HFF-Myc (cell line): ENCODE measurements at regions not wholly inside any gene's neighbourhood (a gene's known extent, or its start where the extent isn't known, plus 50 kb on each side); places are given as distances from the start of the nearest gene placed in this dataset.

Source experiments
- DNase-seq: peaks from one replicate; pipeline ENCODE4 v3.0.0-alpha.2; 2011; ENCODE audit warnings: low read depth; ENCODE audit errors: extremely low read depth
- H3K4me3 ChIP-seq: replicated peaks from 2 replicates; pipeline ENCODE4 v1.5.1; 2011; ENCODE audit warnings: low read depth, mild to moderate bottlenecking, control low read depth, low read length
- CTCF ChIP-seq: IDR thresholded peaks from 2 replicates; pipeline ENCODE4 v1.5.1; 2012; ENCODE audit warnings: mild to moderate bottlenecking, low read depth, low read length, control low read depth; ENCODE audit errors: missing control alignments

GRCh38 chr6:23478312-23478711 lies 647.7 kb upstream of the NRSN1 start:
- no peak overlapping the region for H3K4me3 ChIP-seq
- TF ChIP-seq CTCF = no peak
- no peak for DNase-seq

- no peak for TF ChIP-seq CTCF
- no peak for DNase-seq
- H3K4me3 ChIP-seq = no peak overlapping the region
These were observed 642.1 kb upstream of the NRSN1 start for GRCh38 chr6:23483896-23484295.

- no peak overlapping the region for H3K4me3 ChIP-seq
- no peak for TF ChIP-seq CTCF
- DNase-seq = no peak
These were observed 631.6 kb upstream of the NRSN1 start for GRCh38 chr6:23494367-23494766.

GRCh38 chr6:23498013-23498412 lies 628.0 kb upstream of the NRSN1 start:
- no peak for DNase-seq
- H3K4me3 ChIP-seq = no peak overlapping the region
- no peak for TF ChIP-seq CTCF

- TF ChIP-seq CTCF = no peak
- no peak overlapping the region for H3K4me3 ChIP-seq
- DNase-seq = no peak
These were observed 626.5 kb upstream of the NRSN1 start for GRCh38 chr6:23499549-23499948.

GRCh38 chr6:23503173-23503572 lies 622.8 kb upstream of the NRSN1 start:
- no peak for DNase-seq
- no peak overlapping the region for H3K4me3 ChIP-seq
- no peak for TF ChIP-seq CTCF

GRCh38 chr6:23505026-23505425 lies 621.0 kb upstream of the NRSN1 start:
- no peak for TF ChIP-seq CTCF
- no peak overlapping the region for H3K4me3 ChIP-seq
- no peak for DNase-seq
